CD8-positive, alpha-beta memory T cell (primary cell): ENCODE measurements at regions not wholly inside any gene's neighbourhood (a gene's known extent, or its start where the extent isn't known, plus 50 kb on each side); places are given as distances from the start of the nearest gene placed in this dataset.

Experiments used
- CTCF ChIA-PET: fragments of 350-600 bp; sonication (Branson Sonifier 250); formaldehyde crosslinking; loops from one replicate; lab custom pipeline; 2021; ENCODE audit warnings: antibody characterized with exemption; lab: Charles Lee
- POLR2A ChIA-PET: fragments of 350-600 bp; sonication (Branson Sonifier 250); formaldehyde crosslinking; loops from one replicate; lab custom pipeline; 2021; ENCODE audit warnings: antibody characterized with exemption; lab: Charles Lee
- DNase-seq, 5 donors: peaks; one replicate each; pipeline versions ENCODE4 v3.0.0 to v3.0.0-alpha.2; 2020 to 2022; ENCODE audit warnings: mixed read lengths in 1 of 5
- H3K27ac ChIP-seq: one replicate; pipeline ENCODE4 v1.7.0; 2013; ENCODE audit warnings: low read depth, mild to moderate bottlenecking, low read length, moderate library complexity
- H3K27me3 ChIP-seq: 2 replicates; pipeline ENCODE4 v1.7.0; 2013; ENCODE audit warnings: low read length, mild to moderate bottlenecking; ENCODE audit not compliant: insufficient read depth, poor library complexity, severe bottlenecking
- H3K36me3 ChIP-seq: 2 replicates; pipeline ENCODE4 v1.7.0; 2013; ENCODE audit warnings: mild to moderate bottlenecking, low read length, moderate library complexity; ENCODE audit not compliant: insufficient read depth
- H3K4me1 ChIP-seq: 2 replicates; pipeline ENCODE4 v1.7.0; 2013; ENCODE audit warnings: mild to moderate bottlenecking, low read length, moderate library complexity; ENCODE audit not compliant: insufficient read depth
- H3K4me3 ChIP-seq: 2 replicates; pipeline ENCODE4 v1.7.0; 2013; ENCODE audit warnings: mild to moderate bottlenecking, low read length
- H3K9me3 ChIP-seq: 2 replicates; pipeline ENCODE4 v1.7.0; 2013; ENCODE audit warnings: mild to moderate bottlenecking, low read length
- H3K27ac Mint-ChIP-seq, 8 donors: one replicate each; pipeline ENCODE4 v1.8.0; 2020 to 2021; ENCODE audit warnings: mixed read lengths in 8 of 8, mild to moderate bottlenecking in 6 of 8, inconsistent platforms in 3 of 8, moderate library complexity in 3 of 8
- H3K27me3 Mint-ChIP-seq, 2 donors: one replicate each; pipeline ENCODE4 v1.8.0; 2020 to 2021; ENCODE audit warnings: mixed read lengths in 2 of 2, mild to moderate bottlenecking in 1 of 2, moderate library complexity in 1 of 2
- H3K36me3 Mint-ChIP-seq, 3 donors: one replicate each; pipeline ENCODE4 v1.8.0; 2020 to 2021; ENCODE audit warnings: mixed read lengths in 3 of 3, inconsistent platforms in 1 of 3, mild to moderate bottlenecking in 1 of 3
- H3K4me1 Mint-ChIP-seq, 3 donors: one replicate each; pipeline ENCODE4 v1.8.0; 2020 to 2021; ENCODE audit warnings: mixed read lengths in 3 of 3, inconsistent platforms in 1 of 3, mild to moderate bottlenecking in 1 of 3
- H3K4me3 Mint-ChIP-seq, 7 donors: one replicate each; pipeline ENCODE4 v1.8.0; 2020 to 2021; ENCODE audit warnings: mixed read lengths in 7 of 7, mild to moderate bottlenecking in 6 of 7, moderate library complexity in 4 of 7, inconsistent platforms in 2 of 7
- H3K9me3 Mint-ChIP-seq, 5 donors: one replicate each; pipeline ENCODE4 v1.8.0; 2020 to 2022; ENCODE audit warnings: mixed read lengths in 5 of 5, mild to moderate bottlenecking in 3 of 5, moderate library complexity in 2 of 5, inconsistent platforms in 1 of 5

- Mint-ChIP-seq H3K4me3 (no peak overlapping the region), H3K9me3 (no peaks in the 10 kb centered on the region), H3K36me3 (no peaks in the 10 kb centered on the region), H3K27me3 (peaks cover 8 to 38% of the 10 kb centered on the region in 2 donors), H3K27ac (peak overlapping the region in 2 of 8 donors; percentile 45 to 78), H3K4me1 (peaks cover 0 to 2% (median 0%) of the 10 kb centered on the region in 3 donors)
- Histone ChIP-seq H3K4me1 (no peaks in the 10 kb centered on the region), H3K27me3 (peaks cover 6% of the 10 kb centered on the region), H3K4me3 (no peak overlapping the region), H3K9me3 (no peaks in the 10 kb centered on the region), H3K36me3 (no peaks in the 10 kb centered on the region), H3K27ac (no peak overlapping the region)
- CTCF ChIA-PET, result no interaction called here
- POLR2A ChIA-PET, result no interaction called here
- DNase-seq, result no peak
Observed at GRCh38 chr1:203937678-203938330, 76.4 kb downstream of the SNRPE start.

GRCh38 chr1:203944651-203945404 is 83.4 kb downstream of the SNRPE start:
- H3K4me3 ChIP-seq, result no peak overlapping the region
- H3K4me1 ChIP-seq, result no peaks in the 10 kb centered on the region
- Mint-ChIP-seq H3K27ac (no peak overlapping the region), H3K4me3 (no peak overlapping the region), H3K4me1 (no peaks in the 10 kb centered on the region), H3K36me3 (no peaks in the 10 kb centered on the region), H3K9me3 (peaks cover 0 to 3% (median 0%) of the 10 kb centered on the region in 5 donors), H3K27me3 (peaks cover 5 to 29% of the 10 kb centered on the region in 2 donors)
- DNase-seq, result no peak
- no peaks in the 10 kb centered on the region for H3K36me3 ChIP-seq
- no peak overlapping the region for H3K27ac ChIP-seq
- POLR2A ChIA-PET, result no interaction called here
- H3K9me3 ChIP-seq, result no peaks in the 10 kb centered on the region
- CTCF ChIA-PET, result no interaction called here
- no peaks in the 10 kb centered on the region for H3K27me3 ChIP-seq

GRCh38 chr1:203954293-203954692 is 92.9 kb downstream of the SNRPE start:
- H3K27ac ChIP-seq, result no peak overlapping the region

GRCh38 chr1:203954788-203955552 is 93.6 kb downstream of the SNRPE start:
- Mint-ChIP-seq H3K27ac (no peak overlapping the region), H3K9me3 (peaks cover 14 to 21% (median 21%) of the 10 kb centered on the region in 5 donors), H3K4me3 (no peak overlapping the region), H3K4me1 (no peaks in the 10 kb centered on the region), H3K36me3 (peaks cover 0 to 29% (median 6%) of the 10 kb centered on the region in 3 donors), H3K27me3 (peaks cover 22 to 51% of the 10 kb centered on the region in 2 donors)
- Histone ChIP-seq H3K9me3 (no peaks in the 10 kb centered on the region), H3K27me3 (no peaks in the 10 kb centered on the region), H3K27ac (no peak overlapping the region), H3K4me3 (no peak overlapping the region), H3K36me3 (no peaks in the 10 kb centered on the region), H3K4me1 (no peaks in the 10 kb centered on the region)
- ChIA-PET POLR2A (no interaction called here), CTCF (no interaction called here)
- DNase-seq, result no peak

More at GRCh38 chr1:203954293-203954692, 92.9 kb downstream of the SNRPE start:
- H3K4me3 ChIP-seq, result no peak overlapping the region
- Mint-ChIP-seq H3K27ac (no peak overlapping the region), H3K4me3 (no peak overlapping the region), H3K4me1 (no peaks in the 10 kb centered on the region), H3K36me3 (peaks cover 0 to 28% (median 6%) of the 10 kb centered on the region in 3 donors), H3K9me3 (peaks cover 14 to 21% (median 21%) of the 10 kb centered on the region in 5 donors), H3K27me3 (peaks cover 21 to 54% of the 10 kb centered on the region in 2 donors)
- H3K36me3 ChIP-seq, result no peaks in the 10 kb centered on the region
- no peak for DNase-seq
- no peaks in the 10 kb centered on the region for H3K27me3 ChIP-seq
- H3K9me3 ChIP-seq, result no peaks in the 10 kb centered on the region
- POLR2A ChIA-PET, result no interaction called here
- CTCF ChIA-PET, result no interaction called here
- no peaks in the 10 kb centered on the region for H3K4me1 ChIP-seq

GRCh38 chr1:203968761-203969160 is 104.2 kb upstream of the SOX13 start:
- Histone ChIP-seq H3K4me3 (no peak overlapping the region), H3K27ac (no peak overlapping the region), H3K27me3 (no peaks in the 10 kb centered on the region), H3K36me3 (no peaks in the 10 kb centered on the region), H3K9me3 (no peaks in the 10 kb centered on the region), H3K4me1 (no peaks in the 10 kb centered on the region)
- peaks cover 3 to 21% (median 10%) of the 10 kb centered on the region in 5 donors for H3K9me3 Mint-ChIP-seq
- H3K27ac Mint-ChIP-seq, result no peak overlapping the region
- no peak overlapping the region for H3K4me3 Mint-ChIP-seq
- ChIA-PET POLR2A (no interaction called here), CTCF (no interaction called here)
- no peaks in the 10 kb centered on the region for H3K4me1 Mint-ChIP-seq
- peaks cover 2 to 11% of the 10 kb centered on the region in 2 donors for H3K27me3 Mint-ChIP-seq
- no peak for DNase-seq
- peaks cover 0 to 11% (median 0%) of the 10 kb centered on the region in 3 donors for H3K36me3 Mint-ChIP-seq

GRCh38 chr1:203969846-203970245 is 103.1 kb upstream of the SOX13 start:
- Histone ChIP-seq H3K27me3 (no peaks in the 10 kb centered on the region), H3K27ac (no peak overlapping the region), H3K4me3 (no peak overlapping the region), H3K4me1 (no peaks in the 10 kb centered on the region), H3K36me3 (no peaks in the 10 kb centered on the region), H3K9me3 (no peaks in the 10 kb centered on the region)
- Mint-ChIP-seq H3K36me3 (peaks cover 0 to 7% (median 0%) of the 10 kb centered on the region in 3 donors), H3K4me1 (no peaks in the 10 kb centered on the region), H3K4me3 (no peak overlapping the region), H3K27me3 (peaks cover 2 to 11% of the 10 kb centered on the region in 2 donors), H3K27ac (no peak overlapping the region), H3K9me3 (peaks cover 3 to 28% (median 18%) of the 10 kb centered on the region in 5 donors)
- no peak for DNase-seq
- CTCF ChIA-PET, result no interaction called here
- POLR2A ChIA-PET, result no interaction called here

- H3K4me3 Mint-ChIP-seq, result no peak overlapping the region
- Histone ChIP-seq H3K4me1 (no peaks in the 10 kb centered on the region), H3K9me3 (no peaks in the 10 kb centered on the region), H3K27ac (no peak overlapping the region), H3K36me3 (no peaks in the 10 kb centered on the region), H3K4me3 (no peak overlapping the region), H3K27me3 (no peaks in the 10 kb centered on the region)
- H3K9me3 Mint-ChIP-seq, result no peaks in the 10 kb centered on the region
- H3K4me1 Mint-ChIP-seq, result no peaks in the 10 kb centered on the region
- H3K27me3 Mint-ChIP-seq, result peaks cover 5 to 21% of the 10 kb centered on the region in 2 donors
- H3K36me3 Mint-ChIP-seq, result no peaks in the 10 kb centered on the region
- DNase-seq, result no peak
- ChIA-PET POLR2A (no interaction called here), CTCF (no interaction called here)
- no peak overlapping the region for H3K27ac Mint-ChIP-seq
Observed at GRCh38 chr1:203985044-203985443, 87.9 kb upstream of the SOX13 start.

- Mint-ChIP-seq H3K9me3 (no peaks in the 10 kb centered on the region), H3K27ac (peak overlapping the region in 1 of 8 donors; percentile 80), H3K4me3 (no peak overlapping the region), H3K36me3 (no peaks in the 10 kb centered on the region), H3K4me1 (peaks cover 0 to 2% (median 0%) of the 10 kb centered on the region in 3 donors), H3K27me3 (peaks cover 3 to 15% of the 10 kb centered on the region in 2 donors)
- Histone ChIP-seq H3K4me1 (no peaks in the 10 kb centered on the region), H3K27ac (no peak overlapping the region), H3K4me3 (no peak overlapping the region), H3K36me3 (no peaks in the 10 kb centered on the region), H3K9me3 (no peaks in the 10 kb centered on the region), H3K27me3 (no peaks in the 10 kb centered on the region)
- CTCF ChIA-PET, result no interaction called here
- POLR2A ChIA-PET, result no interaction called here
- DNase-seq, result no peak
Observed at GRCh38 chr1:203985676-203986075, 87.2 kb upstream of the SOX13 start.
